H1 (cell line): ENCODE measurements at regions not wholly inside any gene's neighbourhood (a gene's known extent, or its start where the extent isn't known, plus 50 kb on each side); places are given as distances from the start of the nearest gene placed in this dataset.

Experiments used
- CTCF ChIA-PET: fragments of 300-600 bp; sonication (Branson Sonifier 250); formaldehyde crosslinking; loops from one replicate; lab custom pipeline; 2021; ENCODE audit not compliant: partially characterized antibody; lab: Charles Lee
- POLR2A ChIA-PET: fragments of 300-600 bp; sonication (Branson Sonifier 250); formaldehyde crosslinking; loops from one replicate; lab custom pipeline; 2021; ENCODE audit warnings: inconsistent platforms; ENCODE audit not compliant: partially characterized antibody; lab: Charles Lee
- DNase-seq, 2 experiments: peaks; one replicate each; pipeline versions ENCODE4 v3.0.0 to v3.0.0-alpha.2; 2010 to 2022; ENCODE audit warnings: low spot score in 2 of 2, low read depth in 1 of 2, mixed read lengths in 1 of 2
- FAIRE-seq: peaks from 2 replicates; lab custom pipeline; 2011; peaks lifted over from hg19 to GRCh38; lab: Jason Lieb, UNC
- H2AFZ ChIP-seq: 2 replicates; pipeline ENCODE4 v1.8.1; 2012; ENCODE audit warnings: low read length, inconsistent platforms
- H2AK5ac ChIP-seq: 2 replicates; pipeline ENCODE4 v1.6.1; 2013; ENCODE audit warnings: low read depth, low read length
- H2BK120ac ChIP-seq: replicated peaks from 2 replicates; pipeline ENCODE3; 2013; ENCODE audit warnings: low read depth, low read length, inconsistent platforms
- H2BK12ac ChIP-seq: 2 replicates; pipeline ENCODE4 v1.6.1; 2013; ENCODE audit warnings: low read depth, low read length
- H2BK15ac ChIP-seq: 2 replicates; pipeline ENCODE4 v1.6.1; 2013; ENCODE audit warnings: low read length
- H2BK20ac ChIP-seq: 2 replicates; pipeline ENCODE4 v1.6.1; 2013; ENCODE audit warnings: low read length
- H2BK5ac ChIP-seq: 2 replicates; pipeline ENCODE4 v1.6.1; 2013; ENCODE audit warnings: low read depth, low read length
- H3K14ac ChIP-seq: 2 replicates; pipeline ENCODE4 v1.6.1; 2013; ENCODE audit warnings: inconsistent platforms; ENCODE audit not compliant: insufficient read length
- H3K18ac ChIP-seq: 2 replicates; pipeline ENCODE4 v1.6.1; 2013; ENCODE audit warnings: low read length; ENCODE audit errors: extremely low read depth
- H3K23ac ChIP-seq: 2 replicates; pipeline ENCODE4 v1.6.1; 2013; ENCODE audit warnings: inconsistent platforms; ENCODE audit not compliant: insufficient read length
- H3K23me2 ChIP-seq: 2 replicates; pipeline ENCODE4 v1.6.1; 2013; ENCODE audit warnings: low read depth, low read length
- H3K27ac ChIP-seq: 2 replicates; pipeline ENCODE4 v1.6.1; 2011; ENCODE audit warnings: low read depth, low read length, inconsistent platforms
- H3K27me3 ChIP-seq, 4 experiments: replicated peaks in 1 of 4; 1 replicate in 1 of 4; 2 replicates in 3 of 4; pipeline versions ENCODE4 v1.6.1 to v1.8.1; 2011 to 2013; ENCODE audit warnings: low read length in 3 of 4, mild to moderate bottlenecking in 3 of 4, inconsistent platforms in 2 of 4, mixed read lengths in 2 of 4, moderate library complexity in 1 of 4; ENCODE audit not compliant: control insufficient read depth in 3 of 4, insufficient read depth in 3 of 4; ENCODE audit errors: extremely low read depth in 1 of 4
- H3K36me3 ChIP-seq, 4 experiments: 2 replicates each; pipeline versions ENCODE4 v1.6.1 to v1.8.1; 2011 to 2013; ENCODE audit warnings: mild to moderate bottlenecking in 4 of 4, low read length in 3 of 4, moderate library complexity in 2 of 4, control low read depth in 1 of 4, inconsistent platforms in 1 of 4; ENCODE audit not compliant: insufficient read depth in 4 of 4, control insufficient read depth in 2 of 4
- H3K4ac ChIP-seq: replicated peaks from 2 replicates; pipeline ENCODE3; 2013; ENCODE audit warnings: low read length, low read depth, mixed read lengths, inconsistent platforms; ENCODE audit not compliant: insufficient read length
- H3K4me1 ChIP-seq, 4 experiments: replicated peaks in 1 of 4; 1 replicate in 1 of 4; 2 replicates in 3 of 4; pipeline versions ENCODE4 v1.6.1 to v1.8.1; 2011 to 2013; ENCODE audit warnings: low read length in 3 of 4, inconsistent platforms in 2 of 4, mixed read lengths in 1 of 4; ENCODE audit not compliant: insufficient read depth in 4 of 4, control insufficient read depth in 3 of 4
- H3K4me2 ChIP-seq, 2 experiments: 2 replicates each; pipeline versions ENCODE4 v1.6.1 to v1.8.1; 2011 to 2013; ENCODE audit warnings: low read depth in 2 of 2, low read length in 2 of 2, control low read depth in 1 of 2, inconsistent platforms in 1 of 2, mild to moderate bottlenecking in 1 of 2; ENCODE audit not compliant: insufficient read depth in 1 of 2
- H3K4me3 ChIP-seq, 4 experiments: fragments of 200-600, 300-600 bp in 1 of 4; sonication (generic), shearing (Covaris generic), sonication (Bioruptor Twin) in 1 of 4; 2 replicates each; pipeline versions ENCODE4 v1.5.1 to v1.8.1; 2011 to 2016; ENCODE audit warnings: low read length in 4 of 4, low read depth in 3 of 4, control low read depth in 2 of 4, inconsistent platforms in 2 of 4, mild to moderate bottlenecking in 2 of 4, mixed read lengths in 1 of 4, moderate library complexity in 1 of 4; ENCODE audit not compliant: insufficient read depth in 2 of 4; ENCODE audit errors: extremely low read depth in 1 of 4
- H3K56ac ChIP-seq: replicated peaks from 2 replicates; pipeline ENCODE3; 2013; ENCODE audit warnings: low read depth, mild to moderate bottlenecking, mixed read lengths, low read length, inconsistent platforms; ENCODE audit not compliant: insufficient read length
- H3K79me1 ChIP-seq: 2 replicates; pipeline ENCODE4 v1.6.1; 2013; ENCODE audit warnings: low read depth, low read length, control low read depth
- H3K79me2 ChIP-seq, 2 experiments: 2 replicates each; pipeline versions ENCODE4 v1.6.1 to v1.8.1; 2012 to 2013; ENCODE audit warnings: low read length in 2 of 2, mild to moderate bottlenecking in 2 of 2, inconsistent platforms in 1 of 2; ENCODE audit not compliant: insufficient read depth in 2 of 2, control insufficient read depth in 1 of 2
- H3K9ac ChIP-seq, 4 experiments: replicated peaks in 1 of 4; 1 replicate in 1 of 4; 2 replicates in 3 of 4; pipeline versions ENCODE4 v1.6.1 to v1.8.1; 2011 to 2013; ENCODE audit warnings: low read depth in 3 of 4, low read length in 3 of 4, control low read depth in 2 of 4, mild to moderate bottlenecking in 2 of 4, moderate library complexity in 2 of 4, inconsistent platforms in 1 of 4; ENCODE audit errors: extremely low read depth in 1 of 4
- H3K9me3 ChIP-seq, 2 experiments: 2 replicates each; pipeline versions ENCODE4 v1.6.1 to v1.8.1; 2012 to 2013; ENCODE audit warnings: mild to moderate bottlenecking in 2 of 2, moderate library complexity in 2 of 2, control low read depth in 1 of 2, inconsistent platforms in 1 of 2, low read depth in 1 of 2, low read length in 1 of 2, mixed read lengths in 1 of 2; ENCODE audit not compliant: insufficient read depth in 2 of 2
- H4K20me1 ChIP-seq, 2 experiments: replicated peaks in 1 of 2; 2 replicates each; pipeline versions ENCODE3 to v1.8.1; 2011 to 2013; ENCODE audit warnings: inconsistent platforms in 2 of 2, low read length in 2 of 2, mild to moderate bottlenecking in 1 of 2; ENCODE audit not compliant: insufficient read depth in 2 of 2, control insufficient read depth in 1 of 2
- H4K5ac ChIP-seq: 2 replicates; pipeline ENCODE4 v1.6.1; 2013; ENCODE audit warnings: low read length, low read depth, mixed read lengths, inconsistent platforms; ENCODE audit not compliant: insufficient read length
- H4K8ac ChIP-seq: 2 replicates; pipeline ENCODE4 v1.8.0; 2013; ENCODE audit warnings: mild to moderate bottlenecking, moderate library complexity, low read length, inconsistent platforms; ENCODE audit not compliant: insufficient read depth; ENCODE audit errors: extremely low read depth
- H4K91ac ChIP-seq: replicated peaks from 2 replicates; pipeline ENCODE3; 2013; ENCODE audit warnings: low read length, mixed read lengths, inconsistent platforms; ENCODE audit not compliant: insufficient read length
- CHD1 ChIP-seq: IDR thresholded peaks from 2 replicates; pipeline ENCODE4 v1.6.1; 2012; ENCODE audit warnings: low read depth, low read length, improper control_type of control experiment
- GABPA ChIP-seq: IDR thresholded peaks from 2 replicates; pipeline ENCODE4 v1.6.1; 2011; ENCODE audit warnings: mild to moderate bottlenecking, low read length, moderate library complexity, borderline replicate concordance; ENCODE audit not compliant: insufficient read depth
- HDAC2 ChIP-seq, 2 experiments: fragments of 300-600 bp in 1 of 2; sonication (generic) in 1 of 2; IDR thresholded peaks; 2 replicates each; pipeline ENCODE4 v1.6.1; 2011 to 2012; ENCODE audit warnings: low read depth in 2 of 2, low read length in 2 of 2, mild to moderate bottlenecking in 2 of 2, moderate library complexity in 2 of 2, borderline replicate concordance in 1 of 2, inconsistent platforms in 1 of 2
- POLR2AphosphoS5 ChIP-seq: IDR thresholded peaks from 2 replicates; pipeline ENCODE4 v1.6.1; 2011; ENCODE audit warnings: low read depth, low read length
- POU5F1 ChIP-seq: IDR thresholded peaks from 2 replicates; pipeline ENCODE4 v1.6.1; 2011; ENCODE audit warnings: low read depth, mild to moderate bottlenecking, low read length, moderate library complexity
- RFX5 ChIP-seq: IDR thresholded peaks from 2 replicates; pipeline ENCODE4 v1.6.1; 2011; ENCODE audit warnings: low read depth, low read length, improper control_type of control experiment, borderline replicate concordance
- RXRA ChIP-seq: IDR thresholded peaks from 2 replicates; pipeline ENCODE4 v1.6.1; 2011; ENCODE audit warnings: low read depth, mild to moderate bottlenecking, low read length, moderate library complexity; ENCODE audit not compliant: insufficient read depth
- YY1 ChIP-seq: IDR thresholded peaks from 2 replicates; pipeline ENCODE4 v1.6.1; 2011; ENCODE audit warnings: low read depth, mild to moderate bottlenecking, low read length
- WGBS, 2 experiments: shearing (Covaris generic) in 1 of 2; methylation state at CpG; one replicate each; pipeline versions ENCODE4 v1.1.6 to v1.1.7; 2013 to 2015; ENCODE audit warnings: low lambda C conversion rate in 2 of 2, mixed read lengths in 2 of 2, inconsistent platforms in 1 of 2, low coverage in 1 of 2, missing lambda C conversion rate in 1 of 2; ENCODE audit not compliant: insufficient replicate concordance in 2 of 2, insufficient coverage in 1 of 2, insufficient read length in 1 of 2; ENCODE audit errors: extremely low coverage in 1 of 2, missing lambda C conversion rate in 1 of 2; 5-methylcytosine and 5-hydroxymethylcytosine counted together

- FAIRE-seq, result no peak
- POLR2A ChIA-PET, result interaction anchor here (0.8 to 6.0 kb wide), 28 partner anchors 19 to 1644 kb away, joined by 3 to 91 read pairs (median 10); a partner anchor contains a TSS
- Histone ChIP-seq H3K9me3 (no peaks in the 10 kb centered on the region; a peak in 1 of 4 replicates), H2BK12ac (peak overlapping the region; percentile 85; the same call in 1 of the 2 replicates), H2BK120ac (peak overlapping the region; percentile 38), H2AK5ac (no peak overlapping the region; the same call in 1 of the 2 replicates), H3K4ac (no peak overlapping the region), H3K79me1 (no peaks in the 10 kb centered on the region), H3K56ac (peak overlapping the region; percentile 50), H3K4me2 (peak overlapping the region; percentile 76 to 81), H4K20me1 (peaks cover 3 to 6% of the 10 kb centered on the region in 2 experiments), H4K91ac (no peak overlapping the region), H2BK5ac (peak overlapping the region; percentile 100), H3K27me3 (no peaks in the 10 kb centered on the region), H4K8ac (peak overlapping the region; percentile 88), H3K9ac (peak overlapping the region; percentile 94 to 99 (median 96)), H2AFZ (no peak overlapping the region), H3K4me3 (peak overlapping the region; percentile 75 to 98 (median 90)), H2BK20ac (no peak overlapping the region), H3K23ac (no peak overlapping the region), H3K27ac (peak overlapping the region; percentile 97), H3K14ac (no peak overlapping the region), H2BK15ac (0 out of 2 replicates have a peak overlapping the region, but pooled peaks have one; percentile 36), H4K5ac (peak overlapping the region; percentile 64), H3K36me3 (no peaks in the 10 kb centered on the region)
- WGBS, 2 experiments, result 1% methylated on average over 13 of the region's 13 CpGs; no CpG with 5 or more reads in 1 of the 2 experiments
- no peak for DNase-seq
- CTCF ChIA-PET, result interaction anchor here (0.8 to 2.6 kb wide), 8 partner anchors 13 to 77 kb away, joined by 3 to 20 read pairs (median 4); a partner anchor contains a TSS
- TF ChIP-seq POLR2AphosphoS5, result peak; percentile 80
- no peak for TF ChIP-seq GABPA
- no peak for TF ChIP-seq POU5F1
- no peak for TF ChIP-seq YY1
- no peak for TF ChIP-seq RXRA
- TF ChIP-seq CHD1, result no peak; the same call in 1 of the 2 replicates
- TF ChIP-seq RFX5, result no peak
- TF ChIP-seq HDAC2 (IDR thresholded peaks at IDR 0.05; ENCODE audit: borderline replicate concordance in 1 of 2, low read depth in 2 of 2, low read length in 2 of 2), result no peak
- TF ChIP-seq, all 59 proteins: peak for 1
- Histone ChIP-seq H3K4me1 (peaks cover 0 to 5% (median 4%) of the 10 kb centered on the region in 4 experiments; a peak in 5 of 7 replicates), H3K18ac (peak overlapping the region; percentile 27), H3K79me2 (peaks cover 0 to 20% of the 10 kb centered on the region in 2 experiments; a peak in 3 of 4 replicates), H3K23me2 (peaks cover 4% of the 10 kb centered on the region)
Measured at GRCh38 chr6:26249707-26249956, 115.4 kb upstream of the BTN3A2 start.
